NT2/D1 (cell line): ENCODE measurements at regions not wholly inside any gene's neighbourhood (a gene's known extent, or its start where the extent isn't known, plus 50 kb on each side); places are given as distances from the start of the nearest gene placed in this dataset.
"Not testable (repeated sequence)": the region's sequence is repeated elsewhere in the genome, so short reads cannot be mapped to it uniquely, and the experiment has no call there.

Experiments
- DNase-seq: peaks from one replicate; pipeline ENCODE4 v3.0.0-alpha.2; 2011; ENCODE audit warnings: low read depth, low spot score
- H3K27me3 ChIP-seq: 2 replicates; pipeline ENCODE4 v1.6.0; 2011; ENCODE audit warnings: mild to moderate bottlenecking; ENCODE audit not compliant: insufficient read length, insufficient read depth
- H3K36me3 ChIP-seq: 2 replicates; pipeline ENCODE4 v1.6.1; 2011; ENCODE audit warnings: mild to moderate bottlenecking, low read length, mixed read lengths; ENCODE audit not compliant: insufficient read depth, insufficient read length
- H3K4me1 ChIP-seq: 2 replicates; pipeline ENCODE4 v1.5.1; 2011; ENCODE audit not compliant: insufficient read depth, insufficient read length
- H3K4me3 ChIP-seq: 2 replicates; pipeline ENCODE4 v1.5.1; 2011; ENCODE audit warnings: low read depth; ENCODE audit not compliant: insufficient read length
- H3K9ac ChIP-seq: 2 replicates; pipeline ENCODE4 v1.6.0; 2011; ENCODE audit warnings: low read depth; ENCODE audit not compliant: insufficient read length
- H3K9me3 ChIP-seq: 2 replicates; pipeline ENCODE4 v1.5.1; 2011; ENCODE audit warnings: mild to moderate bottlenecking, low read length; ENCODE audit not compliant: insufficient read depth
- SUZ12 ChIP-seq: IDR thresholded peaks from 2 replicates; pipeline ENCODE4 v1.6.1; 2011; ENCODE audit not compliant: insufficient read length, insufficient read depth; ENCODE audit errors: extremely low read depth
- YY1 ChIP-seq: IDR thresholded peaks from 2 replicates; pipeline ENCODE4 v1.6.1; 2011; ENCODE audit not compliant: insufficient read length, insufficient read depth
- ZNF274 ChIP-seq: IDR thresholded peaks from 2 replicates; pipeline ENCODE4 v1.6.1; 2011; ENCODE audit warnings: mild to moderate bottlenecking, low read depth, low read length

DNA sequence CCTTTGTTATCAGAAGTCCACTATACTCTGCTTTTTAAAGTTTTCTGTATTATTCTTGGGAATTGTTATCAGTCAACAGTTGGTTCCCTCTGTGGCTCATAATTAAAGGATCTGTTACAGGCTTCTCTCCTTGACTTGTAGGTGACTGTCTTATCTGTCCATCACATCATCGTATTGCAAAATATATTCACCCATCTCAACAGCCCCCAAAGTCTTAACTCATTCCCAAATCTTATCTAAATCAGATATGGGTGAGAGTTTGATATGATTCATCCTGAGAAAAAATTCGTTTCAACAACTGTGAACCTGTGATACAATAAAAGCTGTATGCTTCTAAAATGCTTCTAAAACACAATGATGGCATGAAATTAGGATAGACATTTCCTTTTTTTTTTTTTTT lies 1245.6 kb upstream of the RAG2 start:
- TF ChIP-seq ZNF274 (no peak), SUZ12 (no peak), YY1 (no peak)
- no peak for DNase-seq
- Histone ChIP-seq H3K9me3 (no peaks in the 10 kb centered on the region), H3K4me1 (no peaks in the 10 kb centered on the region), H3K4me3 (no peak overlapping the region), H3K27me3 (no peaks in the 10 kb centered on the region), H3K9ac (no peak overlapping the region), H3K36me3 (no peaks in the 10 kb centered on the region)

DNA sequence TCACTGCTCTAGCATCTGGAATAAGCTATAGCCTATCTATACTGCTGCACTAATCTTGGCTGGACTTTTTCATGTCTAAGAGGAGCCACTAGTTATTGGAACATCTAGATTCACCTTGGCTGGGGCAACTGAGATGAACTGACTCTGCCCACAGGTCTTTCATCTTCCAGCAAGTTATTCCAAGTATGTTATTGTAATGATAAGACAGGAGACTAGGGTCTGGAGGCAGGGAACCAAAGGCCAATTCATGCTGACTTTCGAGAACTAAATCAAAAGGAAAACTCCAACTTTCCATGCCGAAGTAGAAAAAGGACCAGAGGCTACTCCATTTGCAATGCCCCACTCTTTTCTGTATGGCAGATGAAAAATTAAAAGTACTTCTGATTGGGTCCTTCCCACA lies 1243.0 kb upstream of the RAG2 start:
- no peaks in the 10 kb centered on the region for H3K36me3 ChIP-seq
- H3K4me1 ChIP-seq: no peaks in the 10 kb centered on the region
- DNase-seq: no peak

DNA sequence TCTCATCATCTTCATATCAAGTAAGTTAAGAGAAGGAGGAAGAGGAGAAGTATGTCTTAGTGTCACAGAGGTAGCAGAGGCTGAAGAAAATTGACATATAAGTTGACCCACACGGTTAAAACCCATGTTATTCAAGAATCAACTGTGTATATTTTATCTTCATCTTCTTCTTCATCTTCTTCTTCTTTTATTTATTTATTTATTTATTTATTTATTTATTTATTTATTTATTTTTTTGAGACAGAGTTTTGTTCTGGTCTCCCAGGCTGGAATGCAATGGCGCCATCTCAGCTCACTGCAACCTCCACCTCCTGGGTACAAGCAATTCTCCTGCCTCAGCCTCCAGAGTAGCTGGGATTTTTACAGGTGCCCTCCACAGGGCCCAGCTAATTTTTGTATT lies 1242.3 kb upstream of the RAG2 start:
- H3K27me3 ChIP-seq, H3K4me1 ChIP-seq, DNase-seq, H3K9ac ChIP-seq, H3K9me3 ChIP-seq, H3K36me3 ChIP-seq, H3K4me3 ChIP-seq: not testable (repeated sequence)

More for the DNA sequence above, 1243.0 kb upstream of the RAG2 start:
- TF ChIP-seq ZNF274: no peak
- no peak for TF ChIP-seq SUZ12
- no peak for TF ChIP-seq YY1
- H3K9me3 ChIP-seq: no peaks in the 10 kb centered on the region
- no peaks in the 10 kb centered on the region for H3K27me3 ChIP-seq
- no peak overlapping the region for H3K4me3 ChIP-seq
- no peak overlapping the region for H3K9ac ChIP-seq

DNA sequence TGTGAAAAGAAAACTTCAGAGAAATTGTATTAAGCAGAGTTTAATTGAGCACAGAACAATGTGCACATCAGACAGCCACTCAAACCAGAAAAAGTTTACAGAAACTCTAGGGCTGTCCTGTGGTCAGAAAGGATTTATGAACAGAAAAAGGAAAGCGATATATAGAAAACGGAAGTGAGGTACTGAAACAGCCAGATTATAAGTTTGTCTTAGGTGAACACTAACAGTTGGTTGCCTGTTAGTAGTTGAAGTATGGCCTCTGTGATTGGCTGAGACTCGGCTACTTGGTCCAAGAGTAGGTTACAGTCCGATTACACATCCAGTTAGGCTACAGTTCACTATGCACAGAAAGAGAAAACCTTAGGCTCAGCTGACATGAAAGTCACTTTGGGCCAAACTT lies 1232.5 kb upstream of the RAG2 start:
- Histone ChIP-seq H3K9me3 (no peaks in the 10 kb centered on the region), H3K36me3 (no peaks in the 10 kb centered on the region), H3K9ac (no peak overlapping the region), H3K4me1 (no peaks in the 10 kb centered on the region), H3K27me3 (no peaks in the 10 kb centered on the region), H3K4me3 (no peak overlapping the region)
- no peak for TF ChIP-seq ZNF274
- no peak for TF ChIP-seq YY1
- no peak for TF ChIP-seq SUZ12
- DNase-seq: no peak

DNA sequence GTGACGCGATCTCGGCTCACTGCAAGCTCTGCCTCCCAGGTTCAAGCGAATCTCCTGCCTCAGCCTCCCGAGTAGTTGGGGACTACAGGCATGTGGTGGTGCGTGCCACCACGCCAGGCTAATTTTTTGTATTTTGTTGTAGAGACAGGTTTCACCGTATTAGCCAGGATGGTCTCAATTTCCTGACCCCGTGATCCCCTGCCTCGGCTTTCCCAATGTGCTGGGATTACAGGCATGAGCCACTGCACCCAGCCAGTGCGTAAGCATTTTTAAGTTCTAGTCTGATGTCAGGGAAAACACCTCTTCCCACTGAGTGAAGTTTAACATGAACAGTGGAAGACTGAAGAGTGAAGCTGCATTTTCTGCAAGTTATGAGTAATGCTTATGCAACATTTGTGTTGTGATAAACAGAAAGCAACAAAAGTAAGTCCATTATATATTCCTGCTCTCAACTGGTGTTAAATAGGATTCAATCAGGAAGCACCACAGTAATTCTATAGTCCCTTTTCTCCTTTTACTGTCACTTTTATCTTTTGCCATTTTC lies 1219.8 kb upstream of the RAG2 start:
- Histone ChIP-seq H3K9ac (no peak overlapping the region), H3K36me3 (no peaks in the 10 kb centered on the region), H3K27me3 (no peaks in the 10 kb centered on the region), H3K4me1 (no peaks in the 10 kb centered on the region), H3K4me3 (no peak overlapping the region), H3K9me3 (no peaks in the 10 kb centered on the region)
- DNase-seq: no peak
- TF ChIP-seq YY1: no peak
- TF ChIP-seq ZNF274: no peak
- no peak for TF ChIP-seq SUZ12

DNA sequence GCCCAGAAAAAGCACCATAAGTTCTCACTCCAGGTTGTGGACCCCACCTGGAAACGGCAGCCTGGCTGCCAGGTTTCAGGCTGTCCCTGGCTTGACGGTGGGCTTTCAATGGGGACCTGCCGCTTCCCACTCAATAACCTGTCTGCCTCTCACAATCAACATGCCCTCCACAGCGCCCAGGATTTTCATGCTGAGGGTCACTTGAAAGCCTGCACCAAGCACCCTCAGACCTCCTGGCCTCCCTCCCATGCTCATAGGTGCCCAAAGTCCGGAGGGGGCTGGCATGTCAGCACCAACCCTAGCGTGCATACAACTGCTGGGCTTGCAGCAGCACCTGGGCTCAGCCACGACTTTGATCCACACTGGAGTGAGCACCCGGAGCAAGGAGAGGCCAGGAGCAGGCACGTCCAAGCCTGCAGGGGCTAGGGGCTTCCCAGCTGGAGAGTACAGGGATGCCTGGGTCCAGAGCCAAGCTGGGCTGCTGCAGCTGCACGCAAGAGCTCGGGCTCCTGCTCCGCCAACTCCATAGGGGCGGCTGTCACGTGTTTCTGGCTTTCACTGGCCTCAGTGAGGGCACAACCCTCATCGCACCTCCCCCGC lies 1214.3 kb upstream of the RAG2 start:
- Histone ChIP-seq H3K27me3 (no peaks in the 10 kb centered on the region), H3K4me3 (no peak overlapping the region), H3K4me1 (peaks cover 3% of the 10 kb centered on the region), H3K36me3 (no peaks in the 10 kb centered on the region), H3K9me3 (no peaks in the 10 kb centered on the region), H3K9ac (no peak overlapping the region)
- TF ChIP-seq ZNF274 (no peak), SUZ12 (no peak), YY1 (no peak)
- no peak for DNase-seq

DNA sequence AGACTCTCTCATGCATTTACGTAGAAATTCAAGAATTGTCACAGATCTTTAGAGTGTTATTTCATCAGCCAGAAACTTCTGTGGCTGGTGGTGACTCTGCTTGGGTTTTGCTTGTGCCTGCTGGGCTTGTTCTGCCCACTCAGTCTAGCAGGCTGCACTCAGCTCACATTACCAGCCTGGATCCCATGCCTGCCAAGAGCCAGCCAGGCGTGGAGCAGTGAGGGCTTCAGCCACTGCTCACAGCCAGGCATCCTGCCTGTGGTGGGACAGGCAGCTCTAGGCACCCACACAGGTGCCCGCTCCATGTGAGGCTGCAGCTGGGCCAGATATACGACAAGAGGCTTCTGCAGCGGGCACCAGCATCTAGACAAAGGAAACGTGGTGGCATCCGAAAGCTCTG lies 1213.3 kb upstream of the RAG2 start:
- no peak for DNase-seq
- no peaks in the 10 kb centered on the region for H3K36me3 ChIP-seq
- H3K9ac ChIP-seq: no peak overlapping the region
- peaks cover 3% of the 10 kb centered on the region for H3K4me1 ChIP-seq
- TF ChIP-seq SUZ12: no peak
- no peak for TF ChIP-seq YY1
- TF ChIP-seq ZNF274: no peak
- H3K9me3 ChIP-seq: no peaks in the 10 kb centered on the region
- H3K27me3 ChIP-seq: no peaks in the 10 kb centered on the region
- H3K4me3 ChIP-seq: no peak overlapping the region

DNA sequence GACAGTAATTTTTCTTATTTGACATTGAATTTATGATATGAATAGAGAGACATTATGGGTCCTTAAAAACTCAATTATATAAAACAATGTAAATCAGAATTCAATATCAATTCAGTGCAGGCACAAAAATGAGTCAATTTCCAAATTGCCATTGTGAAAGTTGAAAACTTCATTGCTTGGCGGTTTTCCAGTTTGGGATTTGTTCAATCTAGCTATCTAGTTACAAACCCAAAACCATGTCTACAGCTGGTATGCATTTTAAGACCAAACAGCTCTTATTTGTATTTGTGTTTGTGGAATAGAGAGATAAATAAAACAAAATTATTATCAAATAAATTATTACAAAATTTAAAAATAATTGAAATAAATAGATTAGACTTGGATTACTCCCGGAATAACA lies 1206.6 kb upstream of the RAG2 start:
- no peak for DNase-seq
- TF ChIP-seq YY1 (no peak), ZNF274 (no peak), SUZ12 (no peak)
- no peak overlapping the region for H3K4me3 ChIP-seq
- H3K9me3 ChIP-seq: no peaks in the 10 kb centered on the region
- H3K4me1 ChIP-seq: no peaks in the 10 kb centered on the region
- H3K27me3 ChIP-seq: no peaks in the 10 kb centered on the region
- H3K9ac ChIP-seq: no peak overlapping the region
- H3K36me3 ChIP-seq: no peaks in the 10 kb centered on the region
